Epithelial cell of esophagus (primary cell): ENCODE measurements at regions not wholly inside any gene's neighbourhood (a gene's known extent, or its start where the extent isn't known, plus 50 kb on each side); places are given as distances from the start of the nearest gene placed in this dataset.

Experiments used
- DNase-seq: peaks from one replicate; pipeline ENCODE4 v3.0.0; 2010; ENCODE audit warnings: low read depth
- H3K4me3 ChIP-seq: 2 replicates; pipeline ENCODE4 v1.5.1; 2011; ENCODE audit warnings: mild to moderate bottlenecking, low read length, control low read depth
- TF ChIP-seq, protein P1 (sequence below): IDR thresholded peaks from 2 replicates; pipeline ENCODE4 v1.5.1; 2011; ENCODE audit warnings: low read depth, mild to moderate bottlenecking, low read length, control low read depth, inconsistent platforms; ENCODE audit not compliant: insufficient read depth; ENCODE audit errors: missing control alignments

DNA sequence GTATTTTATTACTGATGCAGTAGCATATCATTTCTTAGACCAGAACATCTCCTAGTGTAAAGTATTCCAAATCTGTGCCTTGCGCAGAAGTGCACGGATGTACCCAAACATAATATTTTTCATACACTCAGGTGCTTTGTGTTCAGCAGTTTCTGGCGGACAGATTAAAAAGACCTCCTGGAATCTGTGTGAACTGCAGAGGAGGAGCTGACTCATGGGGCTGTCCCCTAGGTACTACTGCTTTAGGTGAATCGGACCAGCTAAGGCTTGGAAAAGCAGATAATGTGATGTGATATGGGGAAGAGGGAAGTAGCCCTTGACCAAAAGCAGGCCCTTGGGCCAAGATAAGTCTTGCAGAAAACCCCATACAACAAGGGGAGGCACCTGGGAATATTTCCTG is 310.1 kb downstream of the PLK2 start:
- DNase-seq: peak; percentile 23
- H3K4me3 ChIP-seq: no peak overlapping the region
- TF ChIP-seq, protein P1, sequence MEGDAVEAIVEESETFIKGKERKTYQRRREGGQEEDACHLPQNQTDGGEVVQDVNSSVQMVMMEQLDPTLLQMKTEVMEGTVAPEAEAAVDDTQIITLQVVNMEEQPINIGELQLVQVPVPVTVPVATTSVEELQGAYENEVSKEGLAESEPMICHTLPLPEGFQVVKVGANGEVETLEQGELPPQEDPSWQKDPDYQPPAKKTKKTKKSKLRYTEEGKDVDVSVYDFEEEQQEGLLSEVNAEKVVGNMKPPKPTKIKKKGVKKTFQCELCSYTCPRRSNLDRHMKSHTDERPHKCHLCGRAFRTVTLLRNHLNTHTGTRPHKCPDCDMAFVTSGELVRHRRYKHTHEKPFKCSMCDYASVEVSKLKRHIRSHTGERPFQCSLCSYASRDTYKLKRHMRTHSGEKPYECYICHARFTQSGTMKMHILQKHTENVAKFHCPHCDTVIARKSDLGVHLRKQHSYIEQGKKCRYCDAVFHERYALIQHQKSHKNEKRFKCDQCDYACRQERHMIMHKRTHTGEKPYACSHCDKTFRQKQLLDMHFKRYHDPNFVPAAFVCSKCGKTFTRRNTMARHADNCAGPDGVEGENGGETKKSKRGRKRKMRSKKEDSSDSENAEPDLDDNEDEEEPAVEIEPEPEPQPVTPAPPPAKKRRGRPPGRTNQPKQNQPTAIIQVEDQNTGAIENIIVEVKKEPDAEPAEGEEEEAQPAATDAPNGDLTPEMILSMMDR: no peak

DNA sequence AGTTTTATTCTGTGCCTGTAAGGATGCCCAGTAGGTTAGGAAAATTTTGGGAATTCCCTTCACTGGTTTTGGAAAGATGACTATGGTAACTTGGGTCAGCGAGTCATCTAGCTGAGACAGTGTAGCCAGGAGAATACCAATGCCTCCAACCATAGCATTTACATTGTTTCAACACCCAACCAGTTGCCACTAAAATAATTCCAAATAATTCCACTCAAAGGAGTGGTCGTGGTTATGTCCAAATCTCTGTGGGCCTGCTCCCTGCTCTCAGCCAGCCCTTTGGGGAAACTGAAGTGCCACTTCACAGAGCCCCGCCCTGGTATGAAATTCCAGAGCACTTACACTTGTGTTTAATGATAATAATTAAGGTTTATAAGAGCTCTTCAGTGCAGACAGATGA is 310.5 kb downstream of the PLK2 start:
- TF ChIP-seq, protein P1: no peak

GRCh38 chr5:58148254-58148775 is 311.6 kb downstream of the PLK2 start:
- DNase-seq: no peak
- TF ChIP-seq, protein P1: no peak
- no peak overlapping the region for H3K4me3 ChIP-seq

More for the DNA sequence above, 310.5 kb downstream of the PLK2 start:
- DNase-seq: peak; percentile 30
- no peak overlapping the region for H3K4me3 ChIP-seq

DNA sequence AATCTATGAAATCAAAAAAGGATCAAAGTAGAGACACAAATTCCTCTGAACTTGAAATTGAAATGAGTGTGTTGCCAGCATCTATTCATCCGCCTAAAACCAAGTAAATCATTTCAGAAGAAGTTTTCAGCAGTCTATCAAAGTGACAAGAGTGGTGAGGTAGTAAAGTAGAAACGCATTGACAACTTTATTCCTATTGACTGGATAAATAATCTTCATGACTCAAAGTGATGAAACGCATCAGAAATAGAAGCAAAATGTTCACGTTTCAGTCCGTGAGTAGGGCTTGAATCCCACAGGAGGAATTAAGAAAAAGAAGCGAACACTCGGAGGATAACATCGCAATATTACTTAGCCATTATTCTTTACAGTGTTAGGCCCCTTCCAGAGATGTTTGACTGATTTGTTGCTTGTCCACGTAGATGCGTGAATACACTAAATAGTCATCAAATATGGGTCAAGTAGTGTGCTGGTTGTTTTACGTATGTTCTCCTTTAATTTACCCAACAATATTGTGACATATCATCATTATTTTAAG is 314.4 kb downstream of the PLK2 start:
- TF ChIP-seq, protein P1: no peak

DNA sequence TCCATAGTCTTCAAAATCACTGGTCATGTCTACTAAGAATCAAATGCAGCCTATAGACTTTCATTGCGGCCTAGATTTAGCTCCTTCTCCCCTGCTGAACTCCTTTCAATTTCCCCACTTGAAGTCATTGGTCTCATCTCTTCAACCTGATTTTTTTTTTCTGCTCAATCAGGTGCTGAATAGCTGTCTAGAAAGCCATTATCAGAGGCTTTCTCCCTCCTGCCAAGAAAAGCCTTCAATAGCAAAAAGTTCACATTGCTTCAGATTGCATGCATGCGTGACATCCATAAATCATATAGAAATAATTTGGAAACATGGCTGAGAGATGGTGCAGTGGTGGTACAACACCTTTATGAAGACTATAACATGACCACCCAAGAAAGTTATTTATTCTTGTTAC is 316.2 kb downstream of the PLK2 start:
- DNase-seq: no peak
- no peak overlapping the region for H3K4me3 ChIP-seq
- TF ChIP-seq, protein P1: no peak

More for the DNA sequence above, 314.4 kb downstream of the PLK2 start:
- H3K4me3 ChIP-seq: no peak overlapping the region
- DNase-seq: no peak

GRCh38 chr5:58143181-58143580 is 316.7 kb downstream of the PLK2 start:
- TF ChIP-seq, protein P1: no peak
- no peak overlapping the region for H3K4me3 ChIP-seq
- DNase-seq: no peak

DNA sequence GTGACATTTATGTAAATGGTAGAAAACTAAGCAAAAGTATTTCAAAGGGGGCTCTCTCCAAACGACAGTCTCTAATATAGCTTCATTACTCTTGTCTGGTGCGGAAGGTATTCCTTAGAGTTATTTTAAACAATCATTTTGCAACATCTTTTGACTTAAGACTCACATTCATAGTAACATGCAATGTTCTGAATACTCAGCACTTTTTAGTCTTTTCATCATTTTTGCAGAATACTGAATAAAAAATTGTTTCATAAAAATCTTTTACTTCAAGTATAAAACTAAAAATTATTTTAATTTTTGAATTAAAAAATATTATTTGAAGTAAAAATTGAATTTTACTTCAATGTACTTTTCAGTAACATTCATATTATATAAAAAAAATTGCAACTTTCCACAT is 321.1 kb downstream of the PLK2 start:
- no peak overlapping the region for H3K4me3 ChIP-seq
- TF ChIP-seq, protein P1: no peak
- DNase-seq: no peak
